ENCODE measurements at regions not wholly inside any gene's neighbourhood (a gene's known extent, or its start where the extent isn't known, plus 50 kb on each side); places are given as distances from the start of the nearest gene placed in this dataset.
"Not testable (repeated sequence)": the region's sequence is repeated elsewhere in the genome, so short reads cannot be mapped to it uniquely, and the experiment has no call there.

DNA sequence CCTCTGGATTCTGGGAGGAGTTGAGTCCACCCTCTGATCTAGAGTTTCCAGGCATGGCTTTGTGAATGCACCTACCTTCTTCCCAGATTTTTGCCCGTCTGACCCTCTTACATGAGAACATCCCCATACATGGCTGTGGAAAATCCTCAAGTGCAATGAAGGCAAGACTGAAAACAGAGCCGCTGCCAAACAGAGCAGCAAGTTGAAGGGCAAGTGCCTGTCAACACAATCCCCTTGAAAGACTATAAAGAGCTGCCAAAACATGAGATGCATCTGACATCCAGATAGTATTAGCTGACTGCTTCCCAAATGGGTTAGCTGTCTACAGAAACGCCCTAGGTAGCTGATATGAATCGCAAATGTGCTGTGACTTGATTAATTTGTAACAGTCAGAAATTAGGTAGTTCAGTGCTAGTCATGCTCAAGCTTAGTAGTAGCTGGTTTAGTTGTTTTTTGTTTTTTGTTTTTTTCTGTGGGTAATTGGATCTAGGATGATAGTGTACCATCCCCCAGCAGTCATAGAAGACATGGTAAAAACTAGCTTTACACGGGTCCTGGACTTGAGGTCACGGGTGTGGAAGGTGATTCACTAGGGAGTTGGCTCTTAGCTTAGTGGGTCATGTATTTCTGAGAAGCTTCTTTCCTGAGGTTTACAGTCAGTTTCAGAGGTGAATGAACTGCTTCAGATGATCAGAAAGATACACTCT is 302.8 kb upstream of the PLGLB1 start:
- in situ Hi-C loops (cut with MboI; ENCODE audit: low pct_unique_long_range_greater_than_20kb, low sequenced_read_pairs, unreplicated experiment); DNase-seq (ENCODE audit: low spot score): not testable (repeated sequence)

DNA sequence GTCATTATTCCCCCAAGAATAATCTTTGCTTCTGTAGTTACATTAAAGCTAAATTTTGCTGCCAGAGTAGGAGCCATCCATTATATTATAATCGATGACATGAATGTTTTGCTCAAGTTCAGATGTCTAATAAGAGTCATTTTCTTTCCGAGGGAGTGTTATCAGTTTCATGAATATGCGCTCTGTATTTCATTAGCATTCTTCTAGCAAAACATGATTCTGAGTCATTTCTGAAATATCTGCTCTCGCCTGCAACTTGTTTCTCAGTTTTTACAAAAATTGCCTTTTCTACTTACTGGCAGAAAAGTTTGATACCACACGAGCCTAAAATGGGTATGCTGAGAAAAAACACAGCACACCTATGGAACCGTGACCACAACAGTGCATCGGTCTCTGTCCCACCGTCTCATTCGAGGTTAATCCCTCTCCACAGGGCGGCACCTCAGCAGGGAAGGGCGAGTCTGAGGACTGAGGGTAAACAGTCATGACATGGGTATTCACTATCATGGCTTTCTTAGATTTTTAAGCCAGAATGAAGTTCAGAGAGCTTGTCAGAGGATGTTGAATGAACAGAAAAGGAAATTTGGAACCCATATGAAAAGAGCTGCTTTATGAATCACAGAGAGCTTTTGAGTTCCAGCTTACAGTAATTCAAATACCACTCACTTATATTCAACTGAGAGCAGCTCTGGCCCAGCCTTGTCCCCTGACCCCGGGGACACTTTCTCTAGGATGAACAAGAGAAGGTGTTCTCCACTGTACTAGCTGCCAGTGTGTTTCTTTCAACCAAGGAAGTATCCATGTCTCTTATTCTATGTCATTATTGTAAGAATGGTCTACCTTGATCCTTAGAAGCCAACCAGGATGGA is 303.6 kb upstream of the PLGLB1 start:
- DNase-seq (ENCODE audit: low spot score); in situ Hi-C loops (cut with MboI; ENCODE audit: low pct_unique_long_range_greater_than_20kb, low sequenced_read_pairs, unreplicated experiment): not testable (repeated sequence)

DNA sequence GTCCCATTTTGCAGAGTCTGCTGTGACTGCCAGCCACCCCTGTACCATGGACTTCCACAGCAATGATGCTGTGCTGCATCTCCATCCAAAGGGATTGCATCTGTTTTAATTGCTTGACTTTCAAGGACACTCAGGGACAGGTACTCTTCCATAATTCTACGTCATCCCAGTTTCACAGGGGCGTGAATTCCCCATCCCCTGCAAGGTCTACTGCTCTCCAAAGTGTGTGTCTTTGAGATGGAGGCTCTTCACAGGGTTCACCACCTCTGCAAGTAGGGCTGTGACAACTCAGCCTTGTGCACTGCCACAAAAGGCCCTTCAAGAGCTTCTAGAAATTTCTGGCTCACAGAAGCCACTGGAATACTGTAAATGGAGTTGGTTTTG is 304.3 kb upstream of the PLGLB1 start:
- in situ Hi-C loops (cut with MboI; ENCODE audit: low pct_unique_long_range_greater_than_20kb, low sequenced_read_pairs, unreplicated experiment); DNase-seq (ENCODE audit: low spot score): not testable (repeated sequence)

DNA sequence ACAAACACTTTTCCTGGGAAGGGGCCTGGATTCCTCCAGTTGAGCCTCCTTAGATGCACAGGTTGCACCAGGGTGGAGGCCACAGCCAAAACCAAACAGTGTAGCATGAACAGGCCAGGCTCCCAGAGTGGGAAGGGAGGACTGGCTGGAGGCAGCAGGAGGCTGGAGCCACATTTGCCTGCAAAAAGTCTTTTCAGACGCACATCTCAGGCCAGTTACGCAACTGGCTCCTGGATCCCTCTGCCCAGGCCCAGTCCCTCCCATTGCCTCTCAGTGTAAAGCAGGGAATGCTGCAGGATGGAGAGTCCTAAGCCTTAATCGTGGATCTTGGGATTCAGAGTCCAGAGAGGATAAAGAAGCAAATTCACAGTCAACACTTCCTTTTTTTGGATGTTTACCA is 305.1 kb upstream of the PLGLB1 start:
- in situ Hi-C loops (cut with MboI; ENCODE audit: low pct_unique_long_range_greater_than_20kb, low sequenced_read_pairs, unreplicated experiment); DNase-seq (ENCODE audit: low spot score): not testable (repeated sequence)

DNA sequence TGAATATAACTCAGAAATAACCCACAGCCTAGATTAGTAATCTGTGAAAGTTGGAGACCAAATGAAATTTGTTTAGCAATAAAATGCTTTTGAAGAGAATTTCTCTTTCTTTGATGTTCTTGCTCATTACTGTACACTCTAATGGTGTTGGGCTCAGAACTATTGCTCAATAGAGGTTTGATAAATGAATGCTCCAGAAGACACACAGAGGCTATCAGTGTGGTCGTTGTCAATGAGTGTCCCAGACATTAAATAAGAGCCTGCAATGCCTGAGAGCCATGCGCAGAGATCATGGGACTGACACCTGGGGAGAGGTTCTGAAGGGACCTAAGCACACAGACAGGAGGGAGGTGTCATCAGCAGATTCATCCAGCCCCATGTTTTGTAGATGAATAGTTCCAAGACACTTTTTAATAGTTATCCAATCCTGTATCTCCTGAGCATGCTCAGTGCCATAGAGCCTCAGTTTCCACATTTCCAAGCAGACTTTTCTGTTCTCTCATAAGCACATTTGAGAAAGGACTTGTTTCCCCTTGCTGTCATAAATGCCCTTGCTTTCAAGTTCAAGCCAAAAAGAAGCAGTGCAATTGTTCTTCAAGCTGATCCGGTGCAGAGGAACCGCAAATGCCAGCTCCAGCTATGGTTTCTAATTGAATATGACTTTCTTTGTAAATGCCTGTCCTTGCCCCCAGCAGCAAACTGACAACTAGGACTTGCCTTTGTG is 306.2 kb upstream of the PLGLB1 start:
- peak; percentile 0 for DNase-seq (ENCODE audit: low spot score)
- in situ Hi-C loops (cut with MboI; ENCODE audit: low pct_unique_long_range_greater_than_20kb, low sequenced_read_pairs, unreplicated experiment): not testable (repeated sequence)

DNA sequence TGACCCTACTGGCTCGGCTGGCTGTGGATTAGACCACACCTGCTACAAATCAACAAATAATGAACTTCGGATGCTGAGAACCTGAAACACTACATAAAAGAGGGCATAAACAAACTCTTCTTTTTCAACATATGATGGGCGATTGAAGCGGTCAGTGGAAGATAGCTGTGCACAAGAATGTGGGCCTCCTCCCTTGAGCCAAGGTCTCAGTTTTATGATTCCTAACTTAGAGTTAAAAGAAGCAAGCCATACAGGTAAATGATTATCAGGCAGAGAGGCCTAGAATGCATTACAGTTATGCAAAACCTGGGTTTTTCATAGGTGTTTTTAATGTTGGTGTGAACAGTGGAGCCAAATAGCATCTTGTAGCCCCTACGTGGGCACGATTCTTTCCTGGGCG is 307.9 kb upstream of the PLGLB1 start:
- DNase-seq (ENCODE audit: low spot score); in situ Hi-C loops (cut with MboI; ENCODE audit: low pct_unique_long_range_greater_than_20kb, low sequenced_read_pairs, unreplicated experiment): not testable (repeated sequence)

DNA sequence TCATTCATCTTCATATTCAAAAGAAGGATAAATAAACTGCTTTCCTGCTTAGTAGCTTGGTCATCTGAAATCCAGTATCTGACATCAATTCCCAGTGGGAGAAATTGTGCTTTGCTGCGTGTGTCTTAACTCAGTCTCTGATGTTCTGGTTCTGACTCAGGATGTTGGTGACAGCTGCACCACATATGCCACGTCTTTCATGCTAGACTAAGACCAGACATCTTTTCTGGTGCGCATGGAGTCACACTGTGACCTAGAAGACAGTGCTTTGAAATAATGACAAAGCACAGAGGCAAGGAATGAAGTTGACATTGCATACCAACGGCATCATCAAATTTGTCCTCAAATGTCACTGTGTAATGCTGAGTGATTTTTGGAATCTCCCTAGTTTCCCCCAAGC is 308.8 kb upstream of the PLGLB1 start:
- DNase-seq (ENCODE audit: low spot score); in situ Hi-C loops (cut with MboI; ENCODE audit: low pct_unique_long_range_greater_than_20kb, low sequenced_read_pairs, unreplicated experiment): not testable (repeated sequence)

DNA sequence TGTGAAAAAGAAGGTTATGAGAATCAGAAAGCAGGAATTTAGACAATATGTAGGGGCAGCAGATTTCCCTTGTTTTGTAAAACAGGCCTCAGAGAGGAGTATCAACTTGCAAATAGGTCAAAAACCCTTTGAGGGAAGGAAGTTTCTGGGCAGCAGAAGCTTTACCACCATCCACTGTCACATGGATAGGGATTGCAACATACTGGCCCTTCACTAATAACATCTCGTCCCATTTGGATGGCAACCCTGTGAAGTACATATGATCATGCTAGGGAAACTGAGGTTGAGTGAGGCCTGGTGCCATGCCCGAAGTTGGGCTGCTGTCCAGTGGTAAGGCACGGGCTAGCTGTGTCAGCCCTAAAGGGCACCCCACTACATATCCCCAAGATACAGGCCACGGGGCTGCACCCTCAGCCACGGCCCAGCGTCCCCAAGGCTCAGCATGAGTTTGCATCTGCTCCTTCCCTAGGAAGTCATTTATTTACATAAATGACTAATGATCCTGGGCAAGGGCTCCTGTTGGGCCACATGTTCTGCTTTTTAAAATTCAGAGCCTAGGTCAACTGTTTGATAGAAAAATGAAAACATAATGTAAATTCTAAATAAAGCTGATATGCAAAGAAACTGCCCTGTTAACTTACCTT is 310.4 kb upstream of the PLGLB1 start:
- in situ Hi-C loops (cut with MboI; ENCODE audit: low pct_unique_long_range_greater_than_20kb, low sequenced_read_pairs, unreplicated experiment); DNase-seq (ENCODE audit: low spot score): not testable (repeated sequence)

DNA sequence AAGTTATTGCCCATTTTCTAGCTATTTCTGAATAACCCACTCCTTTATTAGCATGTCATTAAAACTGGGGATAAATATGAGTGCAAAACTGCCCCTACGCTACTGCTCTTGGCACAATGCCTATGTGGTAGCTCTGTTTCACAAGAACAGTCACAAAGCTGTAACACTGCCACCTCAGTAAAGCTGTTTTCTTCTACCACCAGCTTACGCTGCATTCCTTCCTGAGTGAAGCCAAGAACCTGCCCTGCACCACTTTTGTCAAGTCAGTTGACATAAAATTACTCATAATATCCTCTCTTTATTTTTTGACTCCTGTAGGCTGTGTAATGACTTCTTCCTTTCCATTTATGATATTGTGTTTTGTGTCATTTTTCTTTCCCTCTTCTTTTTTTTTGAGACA is 313.2 kb upstream of the PLGLB1 start:
- in situ Hi-C loops (cut with MboI; ENCODE audit: low pct_unique_long_range_greater_than_20kb, low sequenced_read_pairs, unreplicated experiment); DNase-seq (ENCODE audit: low spot score): not testable (repeated sequence)

DNA sequence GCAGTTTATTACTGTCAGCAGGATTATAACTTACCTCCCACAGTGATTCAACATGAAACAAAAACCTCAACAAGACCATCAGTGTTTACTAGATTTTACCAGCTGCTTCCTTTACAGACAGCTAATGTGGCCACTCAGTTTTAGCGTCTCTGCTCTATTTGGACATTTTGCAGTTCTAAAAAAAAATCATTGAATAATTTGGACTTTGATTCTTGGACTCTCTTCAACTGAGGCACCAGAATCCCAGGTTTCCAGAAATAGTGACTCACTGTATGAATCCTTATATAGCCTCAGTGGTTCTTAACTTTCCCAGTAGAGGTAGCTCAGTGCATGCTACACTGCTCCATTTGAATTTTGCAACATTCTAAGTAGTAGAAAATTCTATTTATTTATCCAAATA is 317.4 kb upstream of the PLGLB1 start:
- DNase-seq (ENCODE audit: low spot score); in situ Hi-C loops (cut with MboI; ENCODE audit: low pct_unique_long_range_greater_than_20kb, low sequenced_read_pairs, unreplicated experiment): not testable (repeated sequence)

DNA sequence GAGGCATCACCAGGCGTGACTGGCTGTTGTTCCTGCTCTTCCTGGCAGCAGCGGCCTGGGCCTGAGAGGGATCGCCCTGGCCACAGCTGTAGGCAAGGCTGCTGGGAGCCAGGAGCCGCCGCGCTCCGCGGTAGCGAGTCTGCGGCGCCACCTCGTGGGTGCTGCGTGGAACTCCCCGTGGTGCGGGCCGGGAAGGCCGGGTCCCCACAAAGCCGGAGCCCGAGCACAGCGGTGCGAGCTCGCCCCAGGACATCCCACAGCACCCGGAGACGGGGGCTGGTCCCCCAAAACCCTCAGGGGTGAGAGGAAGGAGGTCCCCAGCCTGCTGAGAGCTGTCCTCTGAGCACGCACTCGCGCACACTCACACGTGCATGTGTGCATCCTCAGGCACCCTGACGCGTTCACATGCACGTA is 320.0 kb upstream of the PLGLB1 start:
- in situ Hi-C loops (cut with MboI; ENCODE audit: low pct_unique_long_range_greater_than_20kb, low sequenced_read_pairs, unreplicated experiment); DNase-seq (ENCODE audit: low spot score): not testable (repeated sequence)
- TF ChIP-seq, protein P1, sequence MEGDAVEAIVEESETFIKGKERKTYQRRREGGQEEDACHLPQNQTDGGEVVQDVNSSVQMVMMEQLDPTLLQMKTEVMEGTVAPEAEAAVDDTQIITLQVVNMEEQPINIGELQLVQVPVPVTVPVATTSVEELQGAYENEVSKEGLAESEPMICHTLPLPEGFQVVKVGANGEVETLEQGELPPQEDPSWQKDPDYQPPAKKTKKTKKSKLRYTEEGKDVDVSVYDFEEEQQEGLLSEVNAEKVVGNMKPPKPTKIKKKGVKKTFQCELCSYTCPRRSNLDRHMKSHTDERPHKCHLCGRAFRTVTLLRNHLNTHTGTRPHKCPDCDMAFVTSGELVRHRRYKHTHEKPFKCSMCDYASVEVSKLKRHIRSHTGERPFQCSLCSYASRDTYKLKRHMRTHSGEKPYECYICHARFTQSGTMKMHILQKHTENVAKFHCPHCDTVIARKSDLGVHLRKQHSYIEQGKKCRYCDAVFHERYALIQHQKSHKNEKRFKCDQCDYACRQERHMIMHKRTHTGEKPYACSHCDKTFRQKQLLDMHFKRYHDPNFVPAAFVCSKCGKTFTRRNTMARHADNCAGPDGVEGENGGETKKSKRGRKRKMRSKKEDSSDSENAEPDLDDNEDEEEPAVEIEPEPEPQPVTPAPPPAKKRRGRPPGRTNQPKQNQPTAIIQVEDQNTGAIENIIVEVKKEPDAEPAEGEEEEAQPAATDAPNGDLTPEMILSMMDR (IDR thresholded peaks at IDR 0.05; ENCODE audit: extremely low read depth, insufficient read depth, missing control alignments): peak; percentile 41

DNA sequence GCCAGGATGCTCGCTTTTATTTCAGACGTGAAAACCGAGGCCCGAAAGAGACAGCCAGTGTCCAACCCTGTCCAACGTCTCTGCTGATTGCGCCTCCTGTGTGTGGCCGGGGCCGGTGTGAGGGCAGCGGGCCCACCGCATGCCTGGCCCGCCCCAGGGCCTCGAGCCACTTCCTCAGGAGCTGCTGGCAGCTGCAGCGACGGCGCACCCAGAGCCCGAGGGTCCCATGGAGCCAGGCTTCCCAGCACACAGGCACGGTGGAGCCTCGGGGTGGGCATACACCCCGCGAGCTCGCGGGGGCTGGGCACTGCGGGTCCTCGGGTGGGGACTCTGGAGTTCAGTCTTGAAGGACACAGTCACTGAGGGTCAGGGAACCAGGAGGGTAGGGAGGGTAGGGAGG is 320.5 kb upstream of the PLGLB1 start:
- not testable (repeated sequence) for DNase-seq (ENCODE audit: low spot score)

DNA sequence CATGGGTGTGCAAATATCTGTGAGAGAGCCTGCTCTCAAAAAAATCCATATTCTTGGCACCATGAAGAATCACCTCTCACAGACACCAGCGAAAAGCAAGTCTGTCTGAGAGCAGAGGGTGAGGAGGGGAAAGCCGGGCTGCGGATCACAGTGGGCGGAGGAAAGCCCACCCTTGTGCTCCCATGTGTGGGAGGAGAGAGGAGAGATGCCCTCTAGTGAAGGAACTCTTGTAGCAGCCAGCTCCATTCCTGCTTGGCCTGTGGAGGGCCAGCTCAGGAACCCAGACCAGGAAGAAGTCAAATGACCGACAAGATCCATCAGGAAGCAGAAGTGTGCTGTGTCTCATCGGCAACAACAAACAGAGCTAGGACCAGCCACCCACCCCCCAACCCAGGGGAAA is 321.7 kb upstream of the PLGLB1 start:
- DNase-seq (ENCODE audit: low spot score): peak; percentile 1
- in situ Hi-C loops (cut with MboI; ENCODE audit: low pct_unique_long_range_greater_than_20kb, low sequenced_read_pairs, unreplicated experiment): not testable (repeated sequence)

More for the DNA sequence above, 320.5 kb upstream of the PLGLB1 start:
- in situ Hi-C loops (cut with MboI; ENCODE audit: low pct_unique_long_range_greater_than_20kb, low sequenced_read_pairs, unreplicated experiment): not testable (repeated sequence)

DNA sequence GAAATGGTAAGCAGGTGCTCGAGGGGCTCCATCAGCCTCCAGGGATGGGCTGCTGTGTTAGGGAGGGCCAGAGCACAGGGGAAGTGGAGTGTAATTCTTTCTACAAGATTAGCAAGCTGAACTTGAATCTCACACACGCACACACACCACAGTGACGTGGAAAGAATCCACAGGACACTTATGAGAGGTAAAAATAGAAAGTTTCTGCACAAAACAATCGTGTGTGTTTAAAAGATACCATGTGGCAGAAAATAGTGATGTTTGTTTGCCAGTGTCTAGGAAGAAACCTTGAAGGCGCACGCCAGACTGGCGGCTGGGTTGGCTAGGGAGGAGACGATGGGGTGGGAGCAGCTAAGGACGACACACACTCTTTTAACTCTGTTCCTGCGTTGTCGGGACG is 323.6 kb upstream of the PLGLB1 start:
- DNase-seq (ENCODE audit: low spot score); in situ Hi-C loops (cut with MboI; ENCODE audit: low pct_unique_long_range_greater_than_20kb, low sequenced_read_pairs, unreplicated experiment): not testable (repeated sequence)

DNA sequence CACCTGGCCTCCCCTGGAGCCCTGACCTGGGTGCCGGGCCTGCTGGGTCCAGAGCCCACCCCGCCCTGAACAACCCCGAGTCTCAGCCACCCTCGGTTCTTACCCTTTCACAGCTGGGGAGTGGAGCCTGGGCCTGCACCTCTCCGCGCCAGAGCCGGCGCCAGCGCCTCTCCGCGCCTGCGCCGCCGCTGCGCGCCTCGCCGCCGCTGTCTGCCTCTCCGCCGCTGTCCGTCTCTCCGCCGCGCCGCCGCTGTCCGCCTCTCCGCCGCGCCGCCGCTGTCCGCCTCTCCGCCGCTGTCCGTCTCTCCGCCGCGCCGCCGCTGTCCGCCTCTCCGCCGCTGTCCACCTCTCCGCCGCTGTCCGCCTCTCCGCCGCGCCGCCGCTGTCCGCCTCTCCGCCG is 326.9 kb upstream of the PLGLB1 start:
- in situ Hi-C loops (cut with MboI; ENCODE audit: low pct_unique_long_range_greater_than_20kb, low sequenced_read_pairs, unreplicated experiment); DNase-seq (ENCODE audit: low spot score): not testable (repeated sequence)

DNA sequence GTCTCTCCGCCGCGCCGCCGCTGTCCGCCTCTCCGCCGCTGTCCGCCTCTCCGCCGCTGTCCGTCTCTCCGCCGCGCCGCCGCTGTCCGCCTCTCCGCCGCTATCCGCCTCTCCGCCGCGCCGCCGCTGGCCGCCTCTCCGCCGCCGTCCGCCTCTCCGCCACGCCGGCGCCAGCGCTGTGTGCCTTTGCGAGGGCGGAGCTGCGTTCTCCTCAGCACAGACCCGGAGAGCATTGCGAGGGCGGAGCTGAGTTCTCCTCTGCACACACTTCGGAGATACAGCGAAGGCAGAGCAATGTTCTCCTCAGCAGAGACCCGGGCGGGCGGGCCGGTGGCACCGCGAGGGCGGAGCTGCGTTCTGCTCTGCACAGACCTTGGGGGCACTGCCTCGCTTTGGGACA is 327.4 kb upstream of the PLGLB1 start:
- DNase-seq (ENCODE audit: low spot score); in situ Hi-C loops (cut with MboI; ENCODE audit: low pct_unique_long_range_greater_than_20kb, low sequenced_read_pairs, unreplicated experiment): not testable (repeated sequence)

Data from GM13977 (cell line).